ENCODE measurements at regions not wholly inside any gene's neighbourhood (a gene's known extent, or its start where the extent isn't known, plus 50 kb on each side); places are given as distances from the start of the nearest gene placed in this dataset.
A peak's percentile ranks its signal among the peaks of the same experiment; 100 is the strongest.
"Not testable (repeated sequence)": the region's sequence is repeated elsewhere in the genome, so short reads cannot be mapped to it uniquely, and the experiment has no call there.

DNA sequence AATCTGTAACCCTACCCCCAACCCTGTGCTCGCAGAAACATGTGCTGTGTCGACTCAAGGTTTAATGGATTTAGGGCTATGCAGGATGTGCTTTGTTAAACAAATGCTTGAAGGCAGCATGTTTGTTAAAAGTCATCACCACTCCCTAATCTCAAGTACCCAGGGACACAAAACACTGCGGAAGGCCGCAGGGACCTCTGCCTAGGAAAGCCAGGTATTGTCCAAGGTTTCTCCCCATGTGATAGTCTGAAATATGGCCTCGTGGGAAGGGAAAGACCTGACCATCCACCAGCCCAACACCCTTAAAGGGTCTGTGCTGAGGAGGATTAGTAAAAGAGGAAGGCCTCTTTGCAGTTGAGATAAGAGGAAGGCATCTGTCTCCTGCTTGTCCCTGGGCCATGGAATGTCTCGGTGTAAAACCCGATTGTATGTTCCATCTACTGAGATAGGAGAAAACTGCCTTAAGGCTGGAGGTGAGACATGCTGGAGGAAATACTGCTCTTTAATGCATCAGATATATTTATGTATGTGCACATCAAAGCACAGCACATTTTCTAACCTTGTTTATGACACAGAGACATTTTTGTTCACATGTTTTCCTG, 94.4 kb downstream of the LSM3 start:
- DNase-seq (ENCODE audit: low read depth) = not testable (repeated sequence)

DNA sequence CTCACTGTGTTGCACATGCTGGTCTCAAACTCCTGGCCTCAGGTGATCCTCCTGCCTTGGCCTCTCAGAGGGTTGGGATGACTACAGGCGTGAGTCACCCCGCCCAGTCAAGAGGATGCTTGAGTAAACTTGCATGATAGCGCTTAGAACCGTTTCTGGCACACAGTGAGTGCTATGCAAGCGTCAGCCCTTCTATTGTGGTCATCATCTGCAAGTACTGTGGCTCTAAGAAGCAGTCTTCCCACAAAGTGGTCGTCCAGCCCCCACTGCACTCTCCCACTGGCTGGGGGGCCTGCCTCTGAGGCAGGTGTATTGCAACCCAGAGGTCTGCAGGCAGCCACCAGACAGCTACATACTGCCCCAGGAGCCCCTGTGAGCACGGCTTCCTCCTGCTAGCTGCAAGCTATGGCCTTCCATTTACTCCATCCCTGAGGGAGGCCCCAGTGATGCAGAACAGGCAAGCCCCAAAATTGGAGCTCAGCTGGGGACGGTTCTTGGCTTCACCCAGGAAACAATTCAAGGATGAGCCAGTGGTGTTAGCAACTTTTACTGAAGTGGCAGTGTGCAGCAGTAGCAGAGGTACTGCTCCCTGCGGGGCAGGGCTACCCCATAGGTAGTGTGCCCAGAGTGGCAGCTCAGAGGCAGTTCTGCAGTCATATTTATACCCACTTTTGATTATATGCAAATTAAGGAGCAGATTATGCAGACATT, 95.4 kb downstream of the LSM3 start:
- DNase-seq (ENCODE audit: low read depth) = peak; percentile 49

DNA sequence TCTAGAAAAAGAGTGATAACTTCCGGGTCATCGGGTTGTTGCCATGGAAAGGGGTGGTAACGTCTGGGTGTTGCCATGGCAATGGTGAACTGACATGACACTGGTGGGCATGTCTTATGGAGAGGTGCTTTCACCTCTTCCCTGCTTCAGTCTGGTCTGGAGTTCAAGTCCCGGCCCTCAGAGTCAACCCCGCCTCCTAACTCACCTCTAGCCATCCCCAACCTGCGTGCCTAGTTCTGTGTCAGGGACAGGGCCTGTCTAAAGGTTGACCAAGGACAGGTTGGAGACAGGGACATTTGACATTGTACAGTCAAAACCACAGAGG, 96.0 kb downstream of the LSM3 start:
- DNase-seq (ENCODE audit: low read depth) = no peak

DNA sequence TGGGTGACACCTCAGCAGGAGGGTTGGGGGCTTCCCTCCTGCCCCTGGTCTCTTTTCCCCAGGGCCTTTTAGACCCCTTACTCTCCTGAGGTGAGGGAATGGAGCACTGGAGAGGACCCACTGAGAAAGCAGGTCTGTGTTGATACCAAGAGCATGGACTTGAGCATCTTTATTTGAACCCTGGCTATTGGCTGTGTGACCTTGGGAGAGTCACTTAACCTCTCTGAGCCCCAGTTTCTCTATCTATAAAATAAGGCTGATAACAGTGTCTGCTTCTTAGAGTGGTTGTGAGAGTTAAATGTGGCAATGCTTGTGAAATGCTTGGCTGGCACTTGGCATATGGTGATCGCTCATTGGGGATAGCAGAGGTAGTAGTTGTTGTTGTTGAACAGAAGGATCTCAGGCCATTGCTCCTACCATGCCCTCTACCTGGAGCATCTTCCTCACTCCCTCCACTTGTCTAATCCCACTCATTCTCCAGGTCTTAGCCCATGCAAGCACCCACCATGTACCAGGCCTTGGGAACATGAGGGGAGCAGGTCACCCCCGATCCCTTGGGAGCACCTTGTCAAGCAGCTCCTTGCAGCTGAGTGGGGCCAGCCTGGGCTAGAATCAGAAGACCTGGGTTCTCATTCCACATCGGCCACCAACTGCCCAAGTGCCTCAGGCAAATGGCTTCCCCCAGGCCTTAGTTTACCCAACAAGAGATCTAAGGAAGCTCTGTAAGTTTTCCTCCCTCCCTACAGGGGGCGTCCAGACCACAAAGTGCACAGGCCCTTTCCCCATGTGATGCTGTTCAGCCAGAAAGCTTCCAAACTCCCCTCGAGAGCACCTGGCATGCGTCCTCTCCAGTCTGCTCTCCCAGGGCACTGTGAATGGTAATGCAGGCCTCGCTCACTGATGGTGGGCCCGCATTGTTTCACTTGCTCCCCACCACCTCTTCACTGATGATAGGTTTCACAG, 96.7 kb downstream of the LSM3 start:
- no peak for DNase-seq (ENCODE audit: low read depth)

DNA sequence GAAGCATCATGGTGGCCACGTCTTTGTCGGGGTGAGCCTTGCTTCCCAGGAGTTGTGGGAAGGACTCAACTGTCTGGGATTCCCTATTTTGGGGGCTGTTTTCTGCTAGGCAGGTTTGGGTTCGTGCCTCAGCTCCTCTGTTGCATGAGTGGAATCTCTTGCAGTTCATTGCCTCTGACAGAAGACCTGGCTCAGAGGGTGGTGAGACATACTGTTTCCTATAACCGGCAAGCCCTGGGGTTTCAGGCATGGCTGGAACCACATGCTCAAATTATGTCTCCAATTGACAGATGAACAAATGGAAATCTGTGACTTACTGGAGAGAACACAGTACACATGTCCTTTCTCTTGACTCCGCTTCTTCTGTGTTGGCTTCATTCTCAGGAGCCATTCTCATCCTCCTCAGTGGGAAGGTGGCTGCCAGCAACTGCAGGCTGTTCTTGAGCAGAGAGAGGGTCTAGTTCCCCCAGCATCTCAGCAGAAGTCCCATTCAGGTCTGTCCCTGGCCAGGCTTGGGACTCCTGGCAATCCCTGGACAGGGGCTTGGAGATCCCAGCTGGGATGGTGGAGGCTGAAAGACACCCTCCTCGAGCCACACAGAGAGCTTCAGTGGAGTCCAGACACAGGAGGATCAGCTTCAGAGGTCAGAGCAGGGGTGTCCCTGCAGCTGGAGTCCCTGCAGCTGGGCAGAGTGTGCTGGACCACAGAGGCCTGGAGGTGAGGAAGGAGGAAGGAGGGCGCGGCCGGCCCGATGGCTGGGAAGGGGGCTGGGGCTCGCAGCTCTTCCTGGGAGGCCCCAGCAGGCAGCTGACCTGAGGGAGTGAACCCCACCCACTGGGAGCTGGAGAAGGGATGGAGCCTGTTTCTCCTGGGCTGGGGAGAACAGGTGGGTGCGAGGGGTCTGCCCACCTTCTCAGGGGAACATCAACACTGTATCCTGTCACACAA, 97.6 kb downstream of the LSM3 start:
- no peak for DNase-seq (ENCODE audit: low read depth)

DNA sequence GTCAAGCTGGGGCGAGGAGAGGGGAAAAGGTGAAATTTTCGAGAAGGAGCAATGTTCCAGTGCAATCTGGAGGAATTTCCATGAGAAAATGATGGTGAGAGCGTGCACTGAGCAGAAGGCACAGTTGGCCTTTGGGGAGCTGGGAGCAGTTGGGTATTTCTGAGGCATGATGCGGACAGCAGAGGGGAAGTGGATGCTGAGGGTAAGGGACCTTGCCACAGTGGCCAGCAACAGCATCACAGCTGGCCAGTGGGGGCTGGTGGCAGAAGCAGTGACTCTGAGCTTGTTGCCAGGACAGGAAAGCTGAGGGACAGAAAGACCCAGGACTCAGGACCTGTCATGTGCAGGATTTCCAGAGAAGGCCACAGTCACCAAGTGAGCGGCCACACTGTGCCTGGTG, 98.9 kb downstream of the LSM3 start:
- no peak for DNase-seq (ENCODE audit: low read depth)

DNA sequence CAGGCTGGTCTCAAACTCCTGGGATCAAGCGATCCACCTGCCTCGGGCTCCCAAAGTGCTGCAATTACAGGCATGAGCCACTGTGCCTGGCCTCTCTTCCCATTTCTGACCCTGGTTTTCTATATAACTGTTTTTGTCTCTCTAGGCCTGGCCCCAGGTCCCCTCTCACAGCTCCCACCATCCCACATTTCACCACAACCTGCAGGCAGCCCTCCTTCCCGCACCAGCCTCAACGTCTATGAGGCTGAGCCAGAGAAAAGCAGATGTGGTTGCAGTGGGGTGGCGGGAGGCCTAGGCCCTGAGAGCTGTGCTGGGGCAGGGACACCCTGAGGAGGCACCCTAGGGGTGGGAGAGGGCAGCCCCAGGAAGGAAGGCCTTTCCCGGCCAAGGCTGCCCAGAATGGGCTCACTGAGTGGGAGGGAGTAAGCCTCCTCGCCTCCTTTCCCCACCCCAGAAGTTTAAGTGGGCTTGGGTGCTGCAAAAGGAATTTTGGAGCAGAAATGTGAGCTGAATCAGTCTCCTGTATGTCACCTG, 99.7 kb downstream of the LSM3 start:
- no peak for DNase-seq (ENCODE audit: low read depth)

DNA sequence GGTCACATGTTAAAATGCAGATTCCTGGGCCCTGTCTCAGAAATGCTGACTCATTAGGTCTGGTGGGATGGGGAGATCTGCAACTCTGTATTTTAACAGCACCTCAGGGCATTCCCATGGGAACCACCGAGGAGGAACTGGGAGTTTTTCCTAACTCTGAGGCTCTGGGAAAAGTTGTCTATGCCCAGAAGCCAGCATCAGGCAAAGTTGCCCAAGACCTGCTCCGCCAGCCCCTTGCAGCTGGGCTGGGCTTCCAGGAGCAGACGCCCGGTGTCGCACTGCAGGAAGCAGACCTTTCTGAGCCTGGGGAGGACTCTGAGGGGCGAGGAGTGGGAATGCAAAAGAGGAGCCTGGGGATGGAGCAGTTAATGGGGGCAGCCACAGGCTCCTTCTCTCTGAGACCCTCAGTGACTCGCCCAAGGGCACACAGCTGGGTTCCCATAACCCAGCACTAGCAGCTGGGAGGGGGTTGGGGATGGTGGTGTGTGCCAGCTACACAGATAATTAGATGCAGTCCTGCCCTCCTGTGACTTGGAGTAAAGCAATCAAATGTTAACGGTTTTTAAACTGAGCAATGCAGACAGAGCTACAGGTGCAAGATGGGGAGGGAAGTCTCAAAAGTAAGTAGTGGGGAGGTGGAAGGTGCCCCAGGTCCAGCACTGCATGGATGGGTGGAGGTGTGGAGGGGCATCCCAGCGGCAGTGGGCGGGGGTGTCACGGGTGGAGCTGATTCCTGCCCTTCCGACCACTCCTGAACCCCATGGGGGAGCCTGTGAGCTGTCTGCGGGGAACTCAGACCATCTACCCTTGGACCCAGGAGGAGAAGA, 100.4 kb downstream of the LSM3 start:
- DNase-seq (ENCODE audit: low read depth) = peak; percentile 22

DNA sequence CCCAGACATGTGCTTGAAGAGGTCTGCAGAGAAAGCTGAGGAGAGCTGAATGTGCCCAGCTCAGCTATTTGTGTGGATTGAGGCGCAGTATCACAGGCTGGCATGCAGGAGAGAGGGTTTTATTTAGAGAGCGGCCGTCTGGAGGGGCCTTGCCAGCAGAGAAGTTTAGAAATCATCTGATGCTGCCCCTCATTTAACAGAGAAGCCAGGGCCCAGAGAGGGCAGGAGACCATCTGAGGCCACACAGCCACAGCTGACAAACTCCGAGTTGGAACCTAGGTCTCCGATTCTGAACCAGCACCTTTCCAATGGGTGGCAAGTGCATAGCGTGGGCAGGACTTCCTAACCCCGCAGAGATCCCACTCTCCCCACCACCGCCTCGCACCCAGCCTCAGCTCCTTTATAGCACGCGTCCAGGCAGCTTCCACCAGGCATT, 101.0 kb downstream of the LSM3 start:
- no peak for DNase-seq (ENCODE audit: low read depth)

DNA sequence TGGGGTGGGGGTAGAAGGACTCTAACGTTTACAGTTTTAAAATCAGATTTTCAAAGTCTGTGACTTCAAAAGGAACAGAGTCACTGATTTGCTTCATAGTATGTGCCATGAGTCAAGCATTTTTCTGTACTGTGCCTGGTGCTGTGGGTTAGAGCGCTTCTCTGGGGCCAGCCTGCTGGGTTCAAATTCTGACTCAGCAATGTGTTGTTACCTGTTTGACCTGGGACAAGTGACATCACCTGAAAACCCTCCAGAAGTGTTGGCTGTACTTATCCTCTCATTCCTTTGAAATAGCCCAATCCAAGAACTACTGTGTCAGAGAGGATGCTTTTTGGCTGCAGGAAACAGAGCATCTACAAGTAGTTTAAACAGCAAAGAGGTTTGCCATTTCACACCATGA, 101.7 kb downstream of the LSM3 start:
- no peak for DNase-seq (ENCODE audit: low read depth)

DNA sequence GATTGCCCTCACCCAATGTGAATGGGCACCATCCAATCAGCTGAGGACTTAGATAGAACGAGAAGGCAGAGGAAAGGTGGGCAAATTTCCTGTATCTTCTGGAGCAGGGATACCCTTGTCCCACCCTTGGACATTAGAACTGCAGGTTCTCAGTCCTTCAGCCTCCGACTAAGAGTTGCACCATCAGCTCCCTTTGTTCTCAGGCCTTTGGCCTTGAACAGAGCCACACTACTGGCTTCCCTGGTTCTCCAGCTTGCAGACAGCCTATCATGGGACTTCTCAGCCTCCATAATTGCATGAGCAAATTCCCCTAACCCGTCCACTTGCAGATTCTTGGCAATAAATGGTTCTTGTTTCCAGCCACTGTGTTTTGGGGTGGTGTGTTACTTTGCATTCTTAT, 102.4 kb downstream of the LSM3 start:
- no peak for DNase-seq (ENCODE audit: low read depth)

DNA sequence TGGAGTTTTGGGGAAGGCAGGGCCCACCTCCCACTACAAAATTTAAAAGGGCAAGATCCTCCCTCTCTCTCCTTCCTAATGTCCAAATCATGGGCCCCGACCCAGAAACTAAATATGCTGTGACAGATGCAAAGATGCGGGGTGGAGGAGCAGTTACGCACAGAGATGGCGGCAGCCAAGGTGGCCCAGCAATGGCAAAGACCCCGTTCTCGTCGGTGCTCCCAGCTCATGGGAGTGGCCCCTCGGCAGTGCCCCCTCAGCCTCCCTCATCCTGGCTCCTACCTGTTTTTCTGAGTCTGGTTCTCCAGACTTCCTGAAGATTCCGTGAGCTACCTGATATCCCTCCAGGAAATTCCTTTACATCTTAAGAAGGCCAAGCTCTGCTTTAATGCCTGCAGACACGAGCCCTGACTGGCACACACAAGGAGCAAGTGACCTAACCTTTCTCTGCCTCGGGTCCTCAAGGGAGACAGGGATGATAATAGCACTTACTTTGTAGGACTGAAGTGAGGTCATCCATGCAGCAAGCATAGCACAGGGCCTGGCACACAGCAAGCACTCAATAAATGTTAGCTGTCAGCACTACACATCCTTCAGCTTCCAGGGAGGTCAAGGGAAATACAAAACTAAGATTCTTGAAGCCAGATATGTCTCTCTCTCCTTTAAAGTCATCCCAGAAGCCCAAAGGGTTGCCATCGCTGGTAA, 103.5 kb downstream of the LSM3 start:
- DNase-seq (ENCODE audit: low read depth) = no peak

DNA sequence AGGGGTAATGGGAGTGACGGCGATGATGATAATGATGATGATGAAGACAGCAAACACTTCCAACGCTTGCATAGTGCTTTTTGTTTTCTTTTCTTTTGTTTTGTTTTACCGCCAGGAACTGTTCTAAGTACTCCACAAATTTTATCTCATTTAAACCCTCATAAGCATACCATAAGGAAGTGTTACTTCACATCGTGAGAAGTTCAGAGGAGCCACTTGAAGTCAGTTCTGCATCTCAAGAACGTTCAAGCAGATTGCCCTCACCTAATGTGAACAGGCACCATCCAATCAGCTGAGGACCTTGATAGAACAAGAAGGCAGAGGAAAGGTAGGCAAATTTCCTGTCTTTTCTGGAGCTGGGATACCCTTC, 104.1 kb downstream of the LSM3 start:
- DNase-seq (ENCODE audit: low read depth) = no peak

DNA sequence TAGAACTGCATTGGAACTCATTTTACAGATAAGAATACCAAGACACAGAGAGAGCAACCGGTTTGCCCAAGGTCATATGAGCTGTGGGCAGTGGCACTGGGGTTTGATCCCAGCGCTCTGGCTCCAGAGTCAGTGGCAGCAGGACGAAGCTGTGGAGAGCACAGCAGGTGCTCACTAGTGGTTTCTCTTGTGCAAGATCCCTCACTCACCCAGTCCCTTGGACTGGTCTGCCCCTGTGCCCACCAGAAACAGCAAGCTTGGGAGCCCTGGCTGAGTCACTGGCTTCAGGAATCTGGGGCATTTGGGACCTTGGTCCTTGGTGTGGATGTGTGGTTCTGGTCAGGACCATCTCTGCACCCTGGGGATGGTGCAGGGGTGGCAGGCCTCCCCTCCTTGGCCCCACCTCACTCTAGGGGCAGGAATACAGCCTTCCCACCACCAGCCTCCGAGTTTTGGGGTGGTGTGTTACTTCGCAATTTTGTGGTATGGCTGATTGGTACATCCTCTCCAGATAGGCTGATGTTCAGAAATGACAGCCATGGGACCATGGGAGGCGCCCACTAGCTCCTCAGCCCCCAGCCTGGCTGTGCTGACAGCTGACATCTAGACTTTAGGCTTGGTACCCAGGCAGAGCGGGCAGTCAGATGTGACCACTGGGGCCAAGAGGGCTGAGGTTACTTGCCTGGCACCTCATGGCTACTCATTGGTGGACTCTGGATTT, 104.6 kb downstream of the LSM3 start:
- DNase-seq (ENCODE audit: low read depth) = no peak

DNA sequence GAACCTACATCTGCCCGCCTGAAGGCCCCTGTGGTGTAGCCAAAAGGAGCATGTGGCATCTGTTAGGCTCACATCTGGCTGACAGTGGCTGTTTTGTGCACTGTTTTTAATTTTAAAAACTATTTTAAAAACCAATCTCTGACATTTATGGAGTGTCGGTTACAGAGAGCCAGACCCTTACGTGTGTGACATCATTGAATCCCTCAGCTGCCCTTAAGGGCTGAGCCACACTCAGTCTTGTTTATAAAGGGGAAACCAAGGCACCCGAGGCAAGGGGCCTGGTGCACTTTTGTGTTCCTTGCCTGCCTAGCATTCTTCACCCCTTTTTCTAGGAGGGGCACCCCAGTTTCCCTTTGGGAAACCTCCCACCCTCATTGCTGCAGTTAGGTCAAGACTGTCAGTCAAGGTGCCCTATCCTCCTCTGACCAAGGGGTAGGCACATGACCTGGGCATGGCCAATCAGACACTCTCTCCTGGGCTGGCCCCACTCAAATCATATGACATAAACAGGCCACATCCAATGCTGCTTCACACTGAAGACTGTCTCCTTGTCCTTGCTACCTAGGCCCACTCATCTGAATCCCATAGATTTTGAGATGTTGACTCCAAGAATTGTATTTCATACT, 105.3 kb downstream of the LSM3 start:
- DNase-seq (ENCODE audit: low read depth) = no peak

DNA sequence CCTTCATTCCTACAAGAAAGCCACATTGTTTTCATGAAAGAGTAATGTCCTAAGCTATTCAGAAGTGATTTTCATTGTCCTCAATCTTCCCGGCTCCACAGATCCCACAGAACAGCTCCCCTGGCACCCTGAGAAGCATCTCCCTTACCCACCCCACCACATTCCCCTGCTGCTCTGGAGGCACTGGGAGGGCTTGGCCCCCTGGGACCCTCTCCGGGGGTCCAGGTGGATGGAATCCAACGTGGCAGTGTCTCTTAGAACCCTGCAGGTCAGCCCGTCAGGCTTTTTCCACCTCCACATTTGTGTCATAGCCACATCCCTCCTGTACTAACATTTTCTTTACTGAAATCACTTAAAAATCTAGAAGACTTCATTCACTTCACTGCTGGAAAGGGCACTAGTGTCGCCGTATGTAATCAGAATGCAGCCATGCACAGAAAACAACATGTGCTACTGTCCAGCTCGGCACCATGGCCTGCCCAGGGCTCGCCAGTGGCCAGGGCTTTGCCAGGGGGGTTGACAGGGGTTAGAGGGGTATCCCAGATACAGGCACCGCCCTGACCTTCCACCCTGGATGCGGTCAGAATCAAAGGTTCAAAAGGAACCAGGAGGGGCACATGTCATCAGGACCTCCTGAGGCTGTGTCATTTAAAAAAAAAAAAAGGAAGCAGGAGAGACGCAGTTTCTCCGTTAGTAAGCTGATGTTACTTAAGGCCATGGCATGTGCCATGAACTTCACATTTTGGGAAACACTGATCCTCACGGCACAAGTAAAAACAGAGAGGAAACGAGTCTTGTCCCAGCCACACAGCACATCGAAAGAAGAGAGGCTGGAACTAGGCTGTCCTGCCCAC, 106.3 kb downstream of the LSM3 start:
- no peak for DNase-seq (ENCODE audit: low read depth)

DNA sequence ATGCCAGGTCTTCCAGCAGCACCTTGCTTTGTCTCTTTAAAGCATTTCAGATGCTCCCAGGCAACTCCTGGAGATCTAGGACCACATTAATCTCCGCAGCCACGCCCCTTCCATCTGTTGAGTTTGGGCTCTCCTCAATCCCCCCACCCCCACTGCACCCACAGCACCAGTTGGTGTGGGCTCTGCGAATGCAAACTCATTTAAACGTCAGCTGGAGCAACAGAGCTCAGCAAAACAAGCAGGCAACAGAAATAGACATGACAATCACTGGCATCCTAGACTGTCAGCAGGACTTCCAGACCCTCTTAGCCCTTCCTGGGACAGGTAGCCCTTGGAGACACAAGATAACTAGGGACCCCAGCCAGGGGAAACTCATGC, 106.9 kb downstream of the LSM3 start:
- no peak for DNase-seq (ENCODE audit: low read depth)

All from HT1080 (cell line).